GM21360 (cell line): ENCODE measurements at regions not wholly inside any gene's neighbourhood (a gene's known extent, or its start where the extent isn't known, plus 50 kb on each side); places are given as distances from the start of the nearest gene placed in this dataset.

Source experiments
- ATAC-seq: cut with Tn5 transposase; IDR thresholded peaks from one replicate; pipeline ENCODE4 v1.9.1; 2021; ENCODE audit warnings: mild to moderate bottlenecking, moderate library complexity; ENCODE audit not compliant: unreplicated experiment

DNA sequence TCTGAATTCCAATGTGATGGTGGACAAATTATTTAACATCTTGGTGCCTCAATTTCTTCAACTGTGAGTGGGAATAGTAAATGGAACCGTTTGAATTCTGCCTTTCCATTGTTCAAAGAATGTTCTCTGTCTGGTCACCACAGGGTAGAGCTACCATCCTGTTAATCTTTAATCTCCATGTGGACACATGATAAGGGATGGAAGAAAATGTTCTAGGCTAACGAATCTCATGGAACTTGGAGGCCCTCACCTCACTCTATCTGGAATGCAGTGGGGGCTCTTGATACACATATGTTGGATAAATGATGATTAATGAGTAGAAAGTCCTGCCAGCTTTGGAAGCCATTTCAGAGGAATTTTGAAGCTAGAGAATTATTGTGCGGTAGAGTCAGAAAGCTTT, 118.5 kb upstream of the HABP2 start:
- ATAC-seq, result no peak

DNA sequence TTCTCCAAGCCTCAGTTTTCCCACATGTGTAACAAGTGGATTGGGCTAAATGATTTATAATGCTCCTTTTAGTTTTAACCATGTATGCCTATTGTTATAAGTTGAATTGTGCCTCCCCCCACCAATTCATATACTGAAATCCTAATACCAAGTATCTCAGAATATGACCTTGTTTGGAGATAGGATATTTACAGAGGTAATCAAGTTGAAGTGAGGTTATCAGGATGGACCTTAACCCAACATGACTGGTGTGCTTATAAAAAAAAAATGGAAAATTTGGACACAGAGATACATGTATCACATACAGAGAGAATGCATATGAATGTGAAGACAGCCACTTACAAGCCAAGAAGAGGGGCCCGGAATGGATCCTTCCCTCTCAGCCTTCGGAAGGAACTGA, 117.9 kb upstream of the HABP2 start:
- ATAC-seq, result no peak

DNA sequence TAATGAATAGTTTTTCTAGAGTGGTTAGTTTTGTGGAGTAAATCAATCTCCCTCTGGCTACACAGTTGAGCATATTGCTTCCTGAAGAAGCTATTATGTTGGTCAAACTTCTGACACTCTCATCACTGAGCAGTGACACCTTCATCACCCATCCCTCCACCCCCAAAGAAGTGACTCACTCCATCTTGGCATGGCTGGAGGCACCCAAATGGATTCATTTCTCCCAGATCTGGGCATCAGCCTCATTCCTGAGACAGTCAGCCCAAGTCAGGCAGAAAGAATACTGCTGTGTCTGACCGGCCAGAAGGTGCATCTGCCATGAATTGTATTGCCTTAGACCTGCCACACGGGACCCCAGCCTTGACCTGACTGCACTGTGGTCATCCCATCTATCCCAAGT, 117.0 kb upstream of the HABP2 start:
- no peak for ATAC-seq

DNA sequence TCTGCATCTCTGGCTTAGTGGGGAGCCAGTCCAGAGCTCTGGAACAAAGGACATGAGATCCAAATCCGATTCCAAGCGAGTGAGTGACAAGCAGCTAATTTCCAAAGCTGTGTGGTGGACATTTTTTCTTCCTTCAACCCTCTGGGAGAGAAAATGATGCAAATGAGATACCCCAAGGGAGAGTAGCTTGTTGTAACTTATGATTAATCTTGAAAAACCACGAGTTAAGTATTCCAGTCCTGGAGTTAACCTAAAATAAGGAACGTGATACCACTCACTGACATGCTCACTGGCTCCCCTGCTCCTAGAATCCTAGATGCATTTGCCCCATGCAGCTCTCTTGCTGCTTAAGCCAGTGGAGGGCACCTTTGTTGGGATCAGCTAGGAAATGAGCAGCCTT, 116.0 kb upstream of the HABP2 start:
- no peak for ATAC-seq

DNA sequence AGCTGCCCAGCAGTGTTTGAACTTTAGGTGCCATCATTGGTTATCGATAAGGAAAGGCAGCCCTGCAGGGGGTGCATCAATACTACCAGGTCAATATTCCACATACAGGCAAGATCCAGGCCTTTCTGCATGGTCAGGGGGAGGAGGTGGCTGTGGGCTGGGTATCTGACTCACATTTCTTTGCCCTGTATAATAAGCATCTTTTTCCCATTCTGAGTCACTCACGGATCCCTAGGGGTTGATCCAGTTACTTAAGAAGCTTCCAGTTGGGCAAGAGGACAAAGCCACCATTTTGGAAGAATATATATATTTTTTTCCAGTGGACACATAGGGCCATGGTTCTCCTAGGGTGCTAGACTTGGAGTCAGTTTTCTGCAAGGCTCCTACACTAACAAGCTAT, 114.2 kb upstream of the HABP2 start:
- no peak for ATAC-seq

DNA sequence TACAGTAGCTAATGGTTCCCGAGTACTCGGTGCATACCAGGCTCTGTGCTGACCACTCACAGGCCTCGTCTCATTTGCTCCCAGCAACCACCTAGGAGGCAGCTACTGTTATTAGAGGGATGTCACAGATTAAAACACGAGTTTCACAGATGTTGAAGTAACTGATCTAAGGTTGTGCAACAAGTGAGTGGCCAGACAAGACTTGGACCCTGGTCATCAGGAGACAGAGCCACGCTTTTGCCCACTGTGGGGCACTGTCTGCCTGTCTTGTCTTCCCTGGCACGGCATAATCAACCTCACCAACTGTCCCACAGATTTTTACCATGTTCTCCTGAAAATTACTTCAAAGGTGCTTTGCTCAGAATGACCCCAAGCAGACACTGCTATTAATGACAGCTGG, 111.6 kb upstream of the HABP2 start:
- ATAC-seq, result no peak

DNA sequence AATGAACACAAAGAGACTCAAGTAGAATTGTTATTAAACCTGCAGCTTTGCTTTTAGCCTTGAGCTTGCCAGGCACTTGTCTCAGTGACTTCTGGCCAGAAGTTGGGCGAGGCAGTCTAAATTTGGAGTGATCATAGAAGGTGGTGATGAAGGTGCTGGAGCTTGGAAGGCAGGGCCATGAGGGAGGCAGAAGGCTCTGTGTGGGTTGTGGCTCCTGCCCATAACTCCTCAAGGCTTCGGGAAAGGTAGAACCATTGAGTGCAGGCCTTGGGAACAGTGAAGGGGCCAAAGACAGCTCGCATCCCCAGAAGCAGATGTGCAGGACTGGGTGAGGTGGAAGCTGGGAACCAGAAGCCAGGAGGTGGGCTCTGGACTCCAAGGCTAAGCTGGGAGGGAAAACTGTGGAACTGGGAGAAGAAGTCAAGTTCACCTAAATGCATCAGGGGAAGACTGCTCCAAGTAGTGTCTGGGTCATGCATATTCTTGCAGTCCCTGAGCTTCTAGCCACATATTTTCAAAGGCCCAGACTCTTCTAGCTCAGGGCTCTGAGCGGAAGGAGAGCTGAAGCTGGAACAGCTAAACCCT, 111.1 kb upstream of the HABP2 start:
- no peak for ATAC-seq

DNA sequence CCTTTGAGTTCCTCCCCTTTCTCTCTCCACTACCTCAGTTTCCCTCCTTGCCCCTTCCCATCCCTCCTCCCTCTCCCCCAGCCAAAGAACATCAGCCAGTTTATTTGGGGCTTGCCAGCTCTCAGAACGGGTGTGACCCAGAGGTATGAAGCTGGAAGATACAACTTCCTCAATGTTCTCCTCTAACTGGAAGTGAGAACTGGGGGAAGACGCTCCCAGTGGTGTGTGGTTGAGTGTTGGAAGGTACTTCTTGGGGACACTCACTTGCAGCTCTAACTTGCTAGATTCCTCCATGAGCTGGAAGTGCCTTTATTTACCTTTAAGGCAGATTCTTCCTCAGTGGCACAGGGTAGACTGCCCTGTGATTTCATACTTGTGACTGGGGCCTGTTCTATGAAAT, 110.5 kb upstream of the HABP2 start:
- ATAC-seq, result no peak

DNA sequence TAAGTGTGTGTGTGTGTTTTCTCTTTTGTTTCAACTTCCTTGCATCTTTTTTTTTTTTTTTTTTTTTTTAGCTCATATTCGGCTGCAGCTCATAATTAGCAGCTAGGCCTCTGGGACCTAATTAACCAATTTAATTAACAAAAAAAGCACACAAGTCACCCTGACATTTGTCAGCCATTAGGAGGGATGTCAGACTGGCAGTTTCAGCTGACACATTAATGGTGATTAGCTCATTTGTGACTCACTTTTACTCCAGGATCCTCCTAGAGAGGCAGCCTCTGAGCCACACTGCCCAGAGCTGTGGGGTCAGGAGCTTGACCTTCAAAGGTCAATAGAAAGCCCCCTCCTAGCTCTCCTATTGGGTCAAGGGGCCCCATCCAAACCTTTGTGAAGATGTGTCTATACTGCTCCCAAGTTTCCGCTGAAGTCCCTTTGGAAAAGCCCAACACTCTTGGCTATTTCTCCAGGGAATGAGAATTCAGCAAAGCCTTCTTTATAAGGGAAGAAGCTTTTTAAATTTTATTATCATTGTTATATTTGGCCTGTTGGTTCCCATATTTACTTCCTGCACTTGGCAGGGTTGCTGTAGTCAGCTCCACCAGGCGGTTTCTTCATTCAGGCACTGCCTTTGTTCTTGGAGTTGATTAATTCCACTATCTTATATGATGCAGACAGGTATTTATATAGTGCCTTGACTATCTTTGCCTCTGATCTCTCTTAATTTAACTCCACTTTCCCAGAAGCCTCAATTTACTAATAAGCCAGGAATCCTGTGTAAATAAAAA, 109.5 kb upstream of the HABP2 start:
- no peak for ATAC-seq

DNA sequence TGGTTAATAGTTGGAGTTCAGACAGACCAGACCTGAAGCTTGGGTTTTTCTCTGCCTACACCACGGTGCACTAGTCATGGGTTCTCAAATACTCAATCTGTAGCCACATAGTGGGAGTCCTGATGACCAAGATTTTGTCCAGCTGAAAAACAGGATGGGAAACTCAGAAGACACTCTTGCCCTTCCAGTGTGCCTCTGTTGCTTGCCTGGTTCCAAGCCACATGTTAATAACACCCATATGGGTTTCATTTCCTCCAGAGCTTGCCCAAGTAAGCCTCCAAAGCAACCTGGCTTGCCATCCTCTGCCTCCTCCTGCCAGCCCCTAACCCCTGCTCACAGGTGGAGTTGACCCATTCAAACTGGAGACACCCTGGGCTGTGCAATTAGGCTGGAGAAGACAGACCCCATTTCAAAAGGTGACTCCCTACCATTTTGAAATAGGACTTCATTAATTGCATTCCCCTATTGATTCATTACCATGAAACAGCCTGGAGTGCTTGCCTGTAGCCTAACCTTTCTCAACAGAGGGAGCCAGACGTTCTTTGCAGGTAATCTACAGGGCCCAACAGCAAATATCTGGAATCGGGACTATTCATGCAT, 108.0 kb upstream of the HABP2 start:
- no peak for ATAC-seq

DNA sequence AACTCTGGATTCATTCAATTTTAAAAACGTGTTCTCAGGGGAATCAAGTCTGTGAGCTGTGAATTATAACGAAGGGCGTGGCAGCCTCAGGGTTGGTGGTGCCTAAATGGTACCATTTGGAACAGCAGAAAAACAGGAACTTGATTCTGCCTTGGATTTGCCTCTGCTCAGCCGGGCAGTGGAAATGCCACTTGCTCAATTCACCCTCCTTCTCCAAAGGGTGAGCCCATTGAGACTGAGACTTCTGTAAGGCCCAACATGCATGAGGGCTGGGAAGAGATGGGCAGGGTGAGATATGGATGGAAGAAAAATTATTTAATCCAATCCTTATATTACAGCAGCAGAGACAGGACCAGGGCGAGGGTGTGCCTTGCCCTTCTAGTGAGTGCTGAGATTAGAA, 107.1 kb upstream of the HABP2 start:
- ATAC-seq, result no peak

DNA sequence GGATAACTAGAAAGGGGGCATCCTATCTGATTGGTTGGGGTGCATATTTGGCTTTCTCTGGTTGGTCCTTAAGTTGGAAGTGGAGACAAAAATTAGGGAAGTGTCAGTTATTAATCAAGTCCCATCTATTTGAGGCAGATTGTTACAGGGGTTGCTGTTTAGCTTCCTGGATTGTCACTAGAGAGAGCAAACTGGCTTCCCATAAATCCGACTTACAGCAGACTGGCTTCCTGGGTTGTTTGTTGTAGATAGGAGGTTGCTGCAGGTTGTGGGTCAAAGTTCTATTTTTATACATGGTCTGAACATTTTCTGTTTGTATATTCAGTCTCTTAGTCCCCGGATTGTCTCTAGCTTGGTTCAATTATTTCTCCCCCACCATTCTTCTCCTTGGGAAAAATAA, 106.1 kb upstream of the HABP2 start:
- ATAC-seq, result no peak

DNA sequence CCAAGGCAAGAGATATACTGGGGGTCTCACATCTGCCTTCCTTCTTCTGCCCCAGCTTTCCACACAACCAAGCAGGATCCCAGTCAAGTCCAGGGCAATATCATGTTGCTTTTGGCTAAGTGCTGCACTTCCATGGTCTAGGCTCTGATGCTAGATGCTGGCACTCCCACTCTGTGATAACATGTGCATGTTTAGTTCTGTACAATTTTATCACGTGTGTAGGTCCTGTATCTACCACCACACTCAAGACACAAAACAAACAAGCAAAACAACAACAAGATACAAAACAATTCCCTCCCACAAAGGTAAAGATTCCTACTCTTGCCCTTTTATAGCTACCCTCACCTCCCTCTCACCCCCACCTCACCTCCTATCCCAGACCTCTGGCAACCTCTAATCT, 105.6 kb upstream of the HABP2 start:
- no peak for ATAC-seq

DNA sequence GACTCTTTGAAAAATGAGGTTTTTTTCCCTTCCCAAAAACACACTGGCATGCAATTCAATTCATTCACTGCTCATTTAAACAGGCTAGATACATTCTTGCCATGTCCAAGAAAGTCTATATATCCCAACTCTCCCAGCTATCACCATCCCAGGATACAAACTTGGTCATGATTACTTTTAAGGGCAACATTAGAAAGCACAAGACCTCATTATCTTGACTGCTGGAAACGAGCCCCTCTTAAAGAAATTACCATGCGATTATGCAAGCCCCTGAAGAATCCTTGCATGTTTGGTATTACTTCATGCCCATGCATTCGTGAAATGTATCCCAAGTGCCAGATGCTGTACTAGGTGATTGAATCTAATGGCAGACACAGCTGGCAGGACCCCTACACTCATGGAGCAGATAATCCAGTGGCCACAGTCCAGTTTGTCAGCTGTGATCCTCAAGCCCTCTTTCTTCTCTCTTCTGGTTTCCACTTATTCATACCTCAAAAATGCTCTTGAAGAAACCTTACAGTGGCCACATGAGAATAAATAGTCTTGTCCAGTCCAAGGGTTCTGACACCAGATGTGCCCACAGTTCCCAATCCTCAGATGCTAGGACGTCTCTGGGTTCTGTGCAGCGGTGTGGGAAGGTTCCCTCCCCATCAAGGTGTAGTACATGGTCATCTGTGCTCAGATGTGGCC, 103.7 kb upstream of the HABP2 start:
- no peak for ATAC-seq

DNA sequence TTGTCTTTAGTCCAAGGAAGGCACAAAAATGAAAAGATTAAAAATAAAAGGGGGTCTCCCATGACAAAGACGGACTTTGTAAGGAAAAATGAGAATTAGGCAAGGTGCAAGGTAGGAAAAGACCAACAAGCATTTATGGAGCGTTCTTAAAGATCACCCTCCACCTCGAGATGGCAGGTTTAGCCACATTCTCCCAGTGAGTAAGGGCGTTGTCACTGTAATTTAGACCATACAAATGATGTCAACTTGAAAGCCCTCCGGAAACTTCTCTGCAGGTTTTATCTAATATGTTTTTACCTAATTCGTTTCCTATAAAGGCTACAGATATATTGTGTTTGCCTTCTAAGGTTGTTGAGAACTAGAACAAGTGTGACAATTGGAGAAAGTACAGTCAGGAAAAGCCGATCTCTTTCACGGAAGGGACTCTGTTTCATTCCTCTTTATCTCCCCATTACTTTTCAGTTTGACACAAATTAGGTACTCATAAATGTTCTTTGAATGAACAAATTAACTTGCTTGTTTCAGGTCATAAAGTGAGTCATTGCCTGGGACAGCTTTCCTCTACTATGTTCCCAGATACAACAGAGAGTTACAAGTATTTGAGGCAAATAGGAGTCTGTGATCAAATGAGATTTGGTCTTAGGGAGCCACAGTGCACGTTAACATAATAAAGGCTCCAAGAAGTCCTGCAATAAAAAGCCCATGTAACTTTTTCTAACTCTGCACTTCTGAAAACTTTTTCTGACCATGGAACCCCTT, 102.6 kb upstream of the HABP2 start:
- no peak for ATAC-seq

DNA sequence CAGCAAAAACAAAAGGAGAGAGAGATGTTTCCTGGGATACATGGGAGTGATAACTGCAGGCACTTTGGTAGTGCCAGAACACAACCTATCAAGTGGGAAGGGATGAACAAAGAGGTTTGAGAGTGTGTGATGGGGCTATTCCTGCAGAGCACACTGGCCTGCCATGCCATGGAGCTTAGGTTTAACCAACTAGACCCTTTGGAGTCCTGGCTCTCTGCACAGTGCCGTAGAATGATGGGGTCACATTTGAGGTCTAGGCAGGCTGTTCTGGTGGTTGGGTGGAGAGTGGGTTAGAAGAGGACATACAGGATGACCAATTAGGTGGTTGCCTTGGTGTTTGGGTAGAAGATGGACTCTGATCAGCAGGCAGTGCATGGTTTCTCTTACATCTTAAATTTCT, 101.9 kb upstream of the HABP2 start:
- no peak for ATAC-seq

DNA sequence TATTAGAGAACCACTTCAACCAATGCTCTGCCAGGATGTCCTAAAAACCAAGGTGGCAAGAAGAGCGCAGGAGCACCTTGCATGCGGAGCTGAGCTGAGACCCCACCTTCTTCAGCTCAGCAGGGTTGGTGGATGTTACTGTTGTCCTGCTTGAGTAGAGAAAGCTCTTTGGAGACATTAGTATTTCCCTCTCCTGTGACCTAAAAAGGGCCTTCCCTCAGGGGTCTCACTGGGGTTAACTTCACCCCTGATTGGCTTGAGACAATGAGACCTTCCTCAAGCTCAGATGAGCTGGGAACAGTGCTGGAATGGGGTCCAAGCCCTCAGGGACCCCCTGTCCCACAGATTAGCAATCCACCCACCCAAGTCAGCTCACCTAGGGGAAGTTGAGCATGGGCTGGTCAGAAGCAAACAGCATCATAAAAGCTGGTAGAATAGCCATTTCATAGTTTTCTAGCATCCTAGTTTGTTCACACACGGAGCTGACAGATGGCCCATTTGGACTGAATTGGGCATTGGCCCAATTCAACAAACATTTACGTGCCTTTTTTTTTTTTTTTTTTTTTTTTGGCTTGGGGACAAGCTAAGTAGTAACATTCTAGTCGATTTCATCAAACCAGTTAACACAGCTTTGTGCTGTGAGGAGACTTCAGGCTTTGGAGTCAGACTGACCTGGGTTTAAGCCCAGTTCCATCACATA, 100.6 kb upstream of the HABP2 start:
- no peak for ATAC-seq

DNA sequence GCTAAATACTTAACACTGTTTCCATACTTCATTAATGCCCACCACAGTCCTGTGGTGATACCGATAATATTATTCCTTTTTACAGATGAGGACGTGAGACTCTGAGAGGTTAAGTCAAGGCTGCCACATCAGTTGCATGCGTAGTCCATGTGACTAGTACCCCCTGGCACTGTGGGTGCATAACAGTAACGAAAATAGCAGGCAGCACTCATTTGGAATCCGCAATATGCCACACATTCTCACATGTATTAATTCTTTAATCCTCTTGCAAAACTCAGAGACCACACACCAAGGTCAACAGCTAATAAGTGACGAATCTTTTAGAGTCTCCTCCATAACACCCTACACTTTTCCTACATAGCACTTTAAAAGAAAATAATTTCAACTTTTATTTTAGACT, 99.5 kb upstream of the HABP2 start:
- ATAC-seq, result no peak

DNA sequence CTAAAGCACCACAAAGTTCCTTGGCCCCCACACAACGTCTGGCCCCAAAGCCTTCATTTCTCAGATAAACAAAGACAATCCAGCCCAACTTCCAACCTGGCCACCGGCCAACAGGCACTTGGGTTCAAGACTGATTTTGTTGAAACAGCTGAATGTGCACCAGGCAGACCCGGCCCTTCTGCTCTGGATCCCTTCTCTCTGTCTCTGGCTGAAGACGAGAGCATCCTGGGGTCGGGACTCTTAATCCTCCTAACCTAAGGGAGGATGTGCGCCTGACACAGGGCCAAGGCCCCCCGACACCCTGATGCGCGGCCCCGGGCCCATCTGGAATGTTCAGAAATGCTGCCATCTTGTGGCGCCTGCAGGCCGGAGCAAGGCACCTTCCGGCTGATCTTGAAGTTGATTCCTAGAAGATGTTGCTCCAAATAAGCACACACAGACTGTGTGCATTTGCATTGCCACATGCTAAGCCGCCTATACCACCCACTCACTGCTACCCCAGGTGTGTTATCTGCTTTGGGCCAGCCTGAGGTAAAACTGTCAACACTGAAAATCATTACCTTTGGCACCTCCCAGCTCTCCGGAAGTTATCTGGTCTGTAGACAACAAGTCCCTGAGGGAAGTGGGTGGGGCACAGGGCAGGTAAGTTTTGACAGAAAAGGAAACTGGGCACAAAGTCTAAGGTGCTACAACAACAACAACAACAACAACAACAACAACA, 98.4 kb upstream of the HABP2 start:
- no peak for ATAC-seq

DNA sequence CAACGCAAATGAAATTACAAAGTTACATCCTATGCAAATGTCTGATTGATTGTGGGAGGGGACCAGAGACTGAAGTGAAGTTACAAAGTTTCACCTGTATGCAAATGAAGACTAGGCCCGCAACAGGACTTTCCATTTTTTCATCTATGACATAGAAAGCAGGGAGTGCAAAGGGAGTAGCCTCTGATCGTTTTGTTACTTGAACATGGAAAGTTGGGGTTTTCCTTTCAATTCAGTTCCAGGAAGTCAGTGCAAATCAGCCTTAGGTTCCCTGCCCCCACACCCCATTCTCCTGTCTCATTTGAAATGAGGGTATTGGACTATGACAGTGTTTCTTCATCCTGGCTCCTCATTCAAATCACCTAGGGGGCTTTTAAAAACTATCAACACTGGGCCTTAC, 96.9 kb upstream of the HABP2 start:
- no peak for ATAC-seq
